Esophagus muscularis mucosa (tissue), 3 donors: ENCODE measurements at regions not wholly inside any gene's neighbourhood (a gene's known extent, or its start where the extent isn't known, plus 50 kb on each side); places are given as distances from the start of the nearest gene placed in this dataset.

Experiments
- POLR2A ChIP-seq: fragments of 450-650 bp; IDR thresholded peaks from one replicate; pipeline ENCODE4 v1.6.1; 2017; ENCODE audit warnings: antibody characterized with exemption, moderate library complexity, mild to moderate bottlenecking, low read depth
- TF ChIP-seq, protein P1 (sequence below), 3 experiments: fragments of 200-600 bp in 2 of 3; fragments of 450-650 bp in 1 of 3; sonication (generic) in 2 of 3; IDR thresholded peaks; one replicate each; pipeline ENCODE4 v1.5.1; 2017 to 2019; ENCODE audit warnings: antibody characterized with exemption in 3 of 3, mild to moderate bottlenecking in 2 of 3, moderate library complexity in 1 of 3

DNA sequence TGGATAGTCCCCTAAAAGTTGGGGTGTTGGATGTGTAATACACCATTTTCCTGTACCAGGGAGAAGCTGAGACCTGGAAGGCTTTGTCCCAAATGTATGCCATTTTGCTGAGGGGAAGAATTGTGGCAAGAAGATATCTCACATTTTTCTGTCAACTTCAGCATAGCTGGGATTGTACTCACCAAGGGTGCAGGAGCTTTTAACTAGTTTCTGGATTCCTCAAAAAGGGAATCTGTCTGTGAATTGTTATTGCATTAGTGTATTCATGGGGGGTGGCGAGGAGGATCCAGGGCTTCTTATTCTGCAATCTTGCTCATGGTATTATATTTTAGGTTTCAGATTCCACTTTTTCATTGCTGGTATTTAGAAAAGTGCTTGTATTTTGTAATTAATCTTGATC is 208.2 kb upstream of the MYOCD start:
- TF ChIP-seq, protein P1, sequence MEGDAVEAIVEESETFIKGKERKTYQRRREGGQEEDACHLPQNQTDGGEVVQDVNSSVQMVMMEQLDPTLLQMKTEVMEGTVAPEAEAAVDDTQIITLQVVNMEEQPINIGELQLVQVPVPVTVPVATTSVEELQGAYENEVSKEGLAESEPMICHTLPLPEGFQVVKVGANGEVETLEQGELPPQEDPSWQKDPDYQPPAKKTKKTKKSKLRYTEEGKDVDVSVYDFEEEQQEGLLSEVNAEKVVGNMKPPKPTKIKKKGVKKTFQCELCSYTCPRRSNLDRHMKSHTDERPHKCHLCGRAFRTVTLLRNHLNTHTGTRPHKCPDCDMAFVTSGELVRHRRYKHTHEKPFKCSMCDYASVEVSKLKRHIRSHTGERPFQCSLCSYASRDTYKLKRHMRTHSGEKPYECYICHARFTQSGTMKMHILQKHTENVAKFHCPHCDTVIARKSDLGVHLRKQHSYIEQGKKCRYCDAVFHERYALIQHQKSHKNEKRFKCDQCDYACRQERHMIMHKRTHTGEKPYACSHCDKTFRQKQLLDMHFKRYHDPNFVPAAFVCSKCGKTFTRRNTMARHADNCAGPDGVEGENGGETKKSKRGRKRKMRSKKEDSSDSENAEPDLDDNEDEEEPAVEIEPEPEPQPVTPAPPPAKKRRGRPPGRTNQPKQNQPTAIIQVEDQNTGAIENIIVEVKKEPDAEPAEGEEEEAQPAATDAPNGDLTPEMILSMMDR (IDR thresholded peaks at IDR 0.05) = no peak
- TF ChIP-seq POLR2A = no peak
